Esophagus (tissue), 2 donors: ENCODE measurements at regions not wholly inside any gene's neighbourhood (a gene's known extent, or its start where the extent isn't known, plus 50 kb on each side); places are given as distances from the start of the nearest gene placed in this dataset.

Experiments
- H3K27ac ChIP-seq, 2 donors: one replicate each; pipeline ENCODE4 v1.5.1; 2013; ENCODE audit warnings: low read depth in 2 of 2, mild to moderate bottlenecking in 2 of 2, inconsistent platforms in 1 of 2, low read length in 1 of 2, moderate library complexity in 1 of 2
- H3K27me3 ChIP-seq, 2 donors: one replicate each; pipeline ENCODE4 v1.6.1; 2013; ENCODE audit warnings: low read length in 2 of 2, control low read depth in 1 of 2, mild to moderate bottlenecking in 1 of 2; ENCODE audit not compliant: insufficient read depth in 2 of 2, control insufficient read depth in 1 of 2
- H3K36me3 ChIP-seq, 2 donors: one replicate each; pipeline ENCODE4 v1.6.1; 2013; ENCODE audit warnings: low read length in 1 of 2; ENCODE audit not compliant: control insufficient read depth in 2 of 2, insufficient read depth in 2 of 2
- H3K4me1 ChIP-seq, 2 donors: one replicate each; pipeline ENCODE4 v1.6.1; 2013; ENCODE audit warnings: low read length in 1 of 2; ENCODE audit not compliant: control insufficient read depth in 2 of 2, insufficient read depth in 2 of 2
- H3K4me3 ChIP-seq, 2 donors: one replicate each; pipeline ENCODE4 v1.5.1; 2013; ENCODE audit warnings: low read length in 2 of 2, mild to moderate bottlenecking in 2 of 2, low read depth in 1 of 2, moderate library complexity in 1 of 2
- H3K9me3 ChIP-seq, 2 donors: one replicate each; pipeline ENCODE4 v1.6.1; 2013; ENCODE audit warnings: mild to moderate bottlenecking in 2 of 2, low read depth in 1 of 2, low read length in 1 of 2, moderate library complexity in 1 of 2; ENCODE audit not compliant: control insufficient read depth in 2 of 2, insufficient read depth in 1 of 2
- WGBS, 2 donors: extraction: QIAGEN DNeasy Blood & Tissue Kit; methylation state at CpG; one replicate each; pipeline ENCODE4 v1.1.7; 2013; 5-methylcytosine and 5-hydroxymethylcytosine counted together
- donor health status: healthy with polysubstance abuse.
- donor health status: Bipolar disorder and iron deficiency.

- H3K9me3 ChIP-seq: no peaks in the 10 kb centered on the region
- H3K4me3 ChIP-seq: no peak overlapping the region
- H3K36me3 ChIP-seq: no peaks in the 10 kb centered on the region
- H3K4me1 ChIP-seq: no peaks in the 10 kb centered on the region
- H3K27me3 ChIP-seq: no peaks in the 10 kb centered on the region
- 57 to 61% methylated on average over 1 of the region's 1 CpG for WGBS, 2 donors
- no peak overlapping the region for H3K27ac ChIP-seq
Measured at GRCh38 chr12:75596406-75596805, 85.0 kb upstream of the KRR1 start.

DNA sequence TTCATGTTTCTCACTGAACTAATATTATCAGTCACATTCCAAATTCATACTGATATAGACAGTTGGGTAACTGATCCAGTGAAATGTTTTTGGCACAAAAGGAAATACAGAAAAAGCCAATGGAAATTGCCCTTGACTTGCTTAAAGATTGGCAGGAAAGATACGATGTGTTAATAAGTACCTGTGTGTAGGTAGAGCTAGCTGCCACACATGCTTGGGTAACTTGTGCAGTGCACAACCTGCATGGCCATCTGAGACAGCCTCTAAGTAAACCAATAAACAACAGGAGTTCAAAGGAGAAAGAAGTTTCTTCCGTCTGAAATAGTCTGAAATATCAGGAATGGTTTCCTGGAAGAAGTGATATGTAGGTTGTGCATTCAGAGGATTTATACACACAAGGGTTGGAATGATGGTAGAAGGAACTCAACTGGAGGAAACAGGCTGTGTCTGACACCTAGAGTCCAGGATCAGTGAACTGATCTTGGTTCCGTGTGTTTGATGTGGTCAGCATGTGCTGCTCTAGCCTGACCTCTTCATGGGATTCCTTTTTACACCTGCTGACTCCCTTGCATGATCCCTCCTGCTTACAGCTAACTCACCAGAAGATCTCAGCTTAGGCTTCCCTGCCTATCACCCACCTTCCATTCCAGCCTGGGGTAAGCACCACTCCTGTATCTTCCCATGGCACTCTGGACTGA is 81.4 kb upstream of the KRR1 start:
- Histone ChIP-seq H3K9me3 (no peaks in the 10 kb centered on the region), H3K4me1 (no peaks in the 10 kb centered on the region), H3K4me3 (no peak overlapping the region), H3K27me3 (no peaks in the 10 kb centered on the region), H3K36me3 (no peaks in the 10 kb centered on the region), H3K27ac (no peak overlapping the region)
- 80 to 94% methylated on average over 3 of the region's 3 CpGs for WGBS, 2 donors

DNA sequence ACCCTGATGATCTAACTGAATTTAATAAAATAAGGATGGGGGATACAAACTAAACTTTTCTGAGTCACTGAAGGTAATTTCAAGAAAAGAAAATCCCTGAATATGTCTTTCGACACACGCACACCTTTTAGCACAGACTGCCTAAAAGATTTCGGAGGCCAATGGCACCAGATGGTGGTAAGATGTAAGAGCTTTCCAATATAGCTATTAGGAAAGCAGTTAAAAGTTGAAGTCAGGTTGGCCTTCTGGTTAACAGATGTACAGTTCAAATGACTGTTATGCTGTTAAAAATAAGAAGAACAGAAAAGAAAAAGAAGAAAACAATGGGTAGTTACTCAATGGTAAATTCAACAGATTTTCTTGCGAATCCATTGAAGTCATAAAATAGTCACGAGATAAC is 80.7 kb upstream of the KRR1 start:
- no peaks in the 10 kb centered on the region for H3K9me3 ChIP-seq
- H3K27me3 ChIP-seq: no peaks in the 10 kb centered on the region
- no peaks in the 10 kb centered on the region for H3K36me3 ChIP-seq
- H3K4me3 ChIP-seq: no peak overlapping the region
- no peak overlapping the region for H3K27ac ChIP-seq
- no peaks in the 10 kb centered on the region for H3K4me1 ChIP-seq
- 91 to 95% methylated on average over 5 of the region's 5 CpGs for WGBS, 2 donors

DNA sequence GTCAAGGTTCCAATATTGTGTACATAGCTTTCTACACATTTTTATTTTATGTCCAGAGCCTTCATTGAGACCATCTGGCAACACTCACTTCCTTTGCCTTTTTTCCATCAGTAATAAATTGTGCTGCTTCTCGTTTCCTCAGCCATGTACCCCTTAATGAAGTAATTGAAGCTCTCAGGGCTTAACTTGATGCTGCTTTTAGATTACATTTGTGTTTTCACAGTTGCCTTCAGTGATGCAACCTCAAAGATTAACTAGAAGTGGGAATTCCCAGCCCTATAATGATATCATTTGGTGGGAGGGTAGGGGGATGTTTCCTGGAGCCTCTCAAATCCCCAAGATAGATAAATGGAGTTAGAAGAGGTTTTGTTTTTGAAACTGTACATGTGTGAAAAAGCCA is 80.2 kb upstream of the KRR1 start:
- Histone ChIP-seq H3K4me1 (no peaks in the 10 kb centered on the region), H3K27ac (no peak overlapping the region), H3K4me3 (no peak overlapping the region), H3K36me3 (no peaks in the 10 kb centered on the region), H3K27me3 (no peaks in the 10 kb centered on the region), H3K9me3 (no peaks in the 10 kb centered on the region)
- WGBS, 2 donors: 61 to 63% methylated on average over 1 of the region's 1 CpG

- WGBS, 2 donors: 51 to 70% methylated on average over 2 of the region's 2 CpGs
- no peaks in the 10 kb centered on the region for H3K27me3 ChIP-seq
- H3K9me3 ChIP-seq: no peaks in the 10 kb centered on the region
- no peaks in the 10 kb centered on the region for H3K36me3 ChIP-seq
- H3K27ac ChIP-seq: no peak overlapping the region
- no peak overlapping the region for H3K4me3 ChIP-seq
- no peaks in the 10 kb centered on the region for H3K4me1 ChIP-seq
Measured at GRCh38 chr12:75589801-75590200, 78.4 kb upstream of the KRR1 start.

- H3K4me1 ChIP-seq: no peaks in the 10 kb centered on the region
- H3K27me3 ChIP-seq: no peaks in the 10 kb centered on the region
- 82 to 83% methylated on average over 4 of the region's 4 CpGs for WGBS, 2 donors
- H3K9me3 ChIP-seq: no peaks in the 10 kb centered on the region
- H3K36me3 ChIP-seq: no peaks in the 10 kb centered on the region
- no peak overlapping the region for H3K4me3 ChIP-seq
- H3K27ac ChIP-seq: no peak overlapping the region
Measured at GRCh38 chr12:75587340-75588106, 76.1 kb upstream of the KRR1 start.

DNA sequence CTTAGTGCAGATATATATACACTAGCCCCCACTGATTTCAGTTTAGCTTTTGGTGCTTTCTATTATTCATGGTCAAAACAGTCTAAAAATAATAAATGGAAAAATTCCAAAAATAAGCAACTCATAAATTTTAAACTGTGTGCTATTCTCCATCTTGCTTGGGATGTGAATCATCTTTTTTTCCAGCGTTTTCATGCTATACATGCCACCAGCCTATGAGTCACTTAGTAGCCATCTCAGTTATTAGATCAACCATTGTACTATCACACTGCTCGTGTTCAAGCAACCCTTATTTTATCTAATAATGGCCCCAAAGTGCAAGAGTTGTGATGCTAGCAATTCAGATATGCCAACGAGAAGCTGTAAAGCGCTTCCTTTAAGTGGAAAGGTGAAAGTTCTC is 73.9 kb upstream of the KRR1 start:
- WGBS, 2 donors: 69 to 75% methylated on average over 4 of the region's 4 CpGs
- Histone ChIP-seq H3K27ac (no peak overlapping the region), H3K4me1 (no peaks in the 10 kb centered on the region), H3K27me3 (no peaks in the 10 kb centered on the region), H3K4me3 (no peak overlapping the region), H3K9me3 (no peaks in the 10 kb centered on the region), H3K36me3 (no peaks in the 10 kb centered on the region)

DNA sequence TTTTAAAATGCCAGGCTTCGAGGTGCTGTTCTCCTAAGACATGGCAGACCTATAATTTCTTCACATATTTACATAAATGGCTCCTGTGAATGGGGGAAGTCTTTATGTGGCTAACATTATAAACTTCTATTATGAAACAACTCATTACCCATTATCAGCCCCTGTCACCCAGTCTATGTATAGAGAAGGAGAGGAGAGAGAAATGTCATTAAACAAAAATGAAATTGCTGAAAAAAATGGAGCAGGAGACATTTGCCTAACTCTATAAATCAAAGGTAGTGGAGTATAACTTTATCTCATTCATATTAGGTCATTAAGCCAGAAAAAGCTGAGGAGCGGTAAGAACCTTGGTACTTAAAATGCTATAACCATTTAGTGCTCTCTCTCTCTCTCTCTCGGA is 71.9 kb upstream of the KRR1 start:
- H3K4me1 ChIP-seq: no peaks in the 10 kb centered on the region
- no peaks in the 10 kb centered on the region for H3K9me3 ChIP-seq
- WGBS, 2 donors: 80 to 86% methylated on average over 3 of the region's 3 CpGs
- H3K4me3 ChIP-seq: no peak overlapping the region
- H3K27me3 ChIP-seq: no peaks in the 10 kb centered on the region
- H3K36me3 ChIP-seq: no peaks in the 10 kb centered on the region
- no peak overlapping the region for H3K27ac ChIP-seq

DNA sequence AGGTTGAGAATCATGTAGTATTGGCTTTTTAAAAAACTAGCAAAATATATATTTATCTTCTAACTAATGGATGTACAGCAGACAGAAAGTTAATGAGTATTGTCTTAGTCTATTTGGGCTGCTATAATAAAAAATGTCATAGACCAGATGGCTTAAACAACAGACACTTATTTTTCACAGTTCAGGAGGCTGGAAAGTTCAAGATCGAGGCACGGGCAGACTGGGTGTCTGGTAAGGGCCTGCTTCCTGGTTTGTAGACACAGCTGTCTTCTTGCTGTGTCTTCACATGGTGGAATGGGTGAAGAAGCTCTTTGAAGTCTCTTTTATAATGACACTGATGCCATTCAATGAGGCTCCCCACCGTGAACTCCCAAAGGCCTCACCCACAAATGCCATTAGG is 70.1 kb upstream of the KRR1 start:
- H3K4me1 ChIP-seq: no peaks in the 10 kb centered on the region
- no peaks in the 10 kb centered on the region for H3K9me3 ChIP-seq
- H3K27ac ChIP-seq: no peak overlapping the region
- no peaks in the 10 kb centered on the region for H3K27me3 ChIP-seq
- H3K4me3 ChIP-seq: no peak overlapping the region
- WGBS, 2 donors: 79 to 84% methylated on average over 3 of the region's 3 CpGs
- no peaks in the 10 kb centered on the region for H3K36me3 ChIP-seq

DNA sequence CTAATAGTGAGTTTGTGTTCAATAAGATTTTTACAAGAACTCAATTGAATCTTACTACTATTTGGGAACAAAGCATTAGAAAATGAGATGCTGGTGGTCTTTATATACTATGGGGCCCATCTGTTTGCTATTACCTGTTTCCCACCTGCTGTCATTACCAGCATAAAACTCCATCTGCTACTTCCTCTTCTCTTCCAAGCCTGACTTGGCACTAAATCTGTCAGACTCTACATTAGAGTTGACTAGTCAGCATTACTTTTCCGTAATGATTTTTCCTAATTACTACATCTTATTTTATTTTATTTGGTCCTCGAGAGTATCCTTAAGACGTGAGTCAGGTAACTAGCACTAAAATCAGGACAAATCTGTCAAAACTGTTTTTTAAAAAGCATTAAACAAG is 68.1 kb upstream of the KRR1 start:
- 72 to 80% methylated on average over 3 of the region's 3 CpGs for WGBS, 2 donors
- no peaks in the 10 kb centered on the region for H3K4me1 ChIP-seq
- no peaks in the 10 kb centered on the region for H3K36me3 ChIP-seq
- no peak overlapping the region for H3K27ac ChIP-seq
- H3K27me3 ChIP-seq: no peaks in the 10 kb centered on the region
- no peak overlapping the region for H3K4me3 ChIP-seq
- no peaks in the 10 kb centered on the region for H3K9me3 ChIP-seq
